WTC11 (cell line): ENCODE measurements at regions not wholly inside any gene's neighbourhood (a gene's known extent, or its start where the extent isn't known, plus 50 kb on each side); places are given as distances from the start of the nearest gene placed in this dataset.

Experiments used
- CREB1 ChIP-seq: sonication (generic); formaldehyde crosslinking; IDR thresholded peaks from 2 replicates; pipeline ENCODE4 v1.8.0; 2023; ENCODE audit warnings: mild to moderate bottlenecking, missing genetic modification reagents
- CREM ChIP-seq: sonication (generic); formaldehyde crosslinking; IDR thresholded peaks from 2 replicates; pipeline ENCODE4 v1.8.1; 2022; ENCODE audit warnings: mild to moderate bottlenecking, missing genetic modification reagents, moderate library complexity
- NFE2L1 ChIP-seq: sonication (generic); formaldehyde crosslinking; IDR thresholded peaks from 2 replicates; pipeline ENCODE4 v1.8.1; 2023; ENCODE audit warnings: missing genetic modification reagents
- NR1H2 ChIP-seq: sonication (generic); formaldehyde crosslinking; IDR thresholded peaks from 2 replicates; pipeline ENCODE4 v1.9.0; 2021; ENCODE audit warnings: mild to moderate bottlenecking, moderate library complexity, missing genetic modification reagents
- NR3C1 ChIP-seq: sonication (generic); formaldehyde crosslinking; conservative IDR thresholded peaks from 2 replicates; pipeline ENCODE4 v1.8.1; 2023; ENCODE audit warnings: low read depth, mild to moderate bottlenecking, missing genetic modification reagents
- SMAD3 ChIP-seq: sonication (generic); formaldehyde crosslinking; IDR thresholded peaks from 2 replicates; pipeline ENCODE4 v1.8.0; 2022; ENCODE audit warnings: missing genetic modification reagents, mild to moderate bottlenecking, borderline replicate concordance
- TCF7 ChIP-seq: sonication (generic); formaldehyde crosslinking; IDR thresholded peaks from 2 replicates; pipeline ENCODE4 v1.8.0; 2022; ENCODE audit warnings: mild to moderate bottlenecking, low read depth, missing genetic modification reagents, moderate library complexity
- TF ChIP-seq, protein P1 (sequence below): fragments of 200-600 bp; IDR thresholded peaks from 2 replicates; pipeline ENCODE4 v1.8.0; 2022; ENCODE audit warnings: antibody characterized with exemption
- TF ChIP-seq, protein P2 (sequence below): sonication (generic); formaldehyde crosslinking; IDR thresholded peaks from 2 replicates; pipeline ENCODE4 v1.8.1; 2022; ENCODE audit warnings: missing genetic modification reagents, borderline replicate concordance
- TF ChIP-seq, protein P3 (sequence below): sonication (generic); formaldehyde crosslinking; IDR thresholded peaks from 2 replicates; pipeline ENCODE4 v1.8.0; 2022; ENCODE audit warnings: mild to moderate bottlenecking, missing genetic modification reagents
- TF ChIP-seq, protein P4 (sequence below): sonication (generic); formaldehyde crosslinking; IDR thresholded peaks from 2 replicates; pipeline ENCODE4 v1.8.1; 2023; ENCODE audit warnings: mild to moderate bottlenecking, missing genetic modification reagents, moderate library complexity
- TF ChIP-seq, protein P5 (sequence below): sonication (generic); formaldehyde crosslinking; IDR thresholded peaks from 2 replicates; pipeline ENCODE4 v1.8.1; 2023; ENCODE audit warnings: mild to moderate bottlenecking, missing genetic modification reagents, borderline replicate concordance

DNA sequence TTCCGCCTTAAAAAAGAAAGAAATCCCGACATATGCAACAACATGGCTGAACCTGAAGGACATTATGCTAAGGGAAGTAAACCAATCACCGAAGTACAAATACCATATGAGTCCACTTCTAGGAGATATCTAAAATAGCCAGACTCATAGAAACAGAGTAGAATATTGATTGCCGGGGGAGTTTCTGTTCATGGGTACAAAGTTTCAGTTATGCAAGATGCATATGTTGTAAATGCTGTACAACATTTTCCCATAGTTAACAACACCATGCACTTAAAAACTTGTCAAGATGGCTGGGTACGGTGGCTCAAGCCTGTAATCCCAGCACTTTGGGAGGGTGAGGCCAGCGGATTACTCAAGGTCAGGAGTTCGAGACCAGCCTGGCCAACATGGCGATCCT, 251.5 kb upstream of the EEF2KMT start:
- TF ChIP-seq TCF7 (CRISPR knock-in tag), result no peak
- TF ChIP-seq, protein P1, sequence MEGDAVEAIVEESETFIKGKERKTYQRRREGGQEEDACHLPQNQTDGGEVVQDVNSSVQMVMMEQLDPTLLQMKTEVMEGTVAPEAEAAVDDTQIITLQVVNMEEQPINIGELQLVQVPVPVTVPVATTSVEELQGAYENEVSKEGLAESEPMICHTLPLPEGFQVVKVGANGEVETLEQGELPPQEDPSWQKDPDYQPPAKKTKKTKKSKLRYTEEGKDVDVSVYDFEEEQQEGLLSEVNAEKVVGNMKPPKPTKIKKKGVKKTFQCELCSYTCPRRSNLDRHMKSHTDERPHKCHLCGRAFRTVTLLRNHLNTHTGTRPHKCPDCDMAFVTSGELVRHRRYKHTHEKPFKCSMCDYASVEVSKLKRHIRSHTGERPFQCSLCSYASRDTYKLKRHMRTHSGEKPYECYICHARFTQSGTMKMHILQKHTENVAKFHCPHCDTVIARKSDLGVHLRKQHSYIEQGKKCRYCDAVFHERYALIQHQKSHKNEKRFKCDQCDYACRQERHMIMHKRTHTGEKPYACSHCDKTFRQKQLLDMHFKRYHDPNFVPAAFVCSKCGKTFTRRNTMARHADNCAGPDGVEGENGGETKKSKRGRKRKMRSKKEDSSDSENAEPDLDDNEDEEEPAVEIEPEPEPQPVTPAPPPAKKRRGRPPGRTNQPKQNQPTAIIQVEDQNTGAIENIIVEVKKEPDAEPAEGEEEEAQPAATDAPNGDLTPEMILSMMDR, result no peak
- TF ChIP-seq SMAD3 (CRISPR knock-in tag), result no peak
- TF ChIP-seq NR3C1, result no peak
- TF ChIP-seq NFE2L1 (CRISPR knock-in tag), result no peak
- TF ChIP-seq, protein P2, sequence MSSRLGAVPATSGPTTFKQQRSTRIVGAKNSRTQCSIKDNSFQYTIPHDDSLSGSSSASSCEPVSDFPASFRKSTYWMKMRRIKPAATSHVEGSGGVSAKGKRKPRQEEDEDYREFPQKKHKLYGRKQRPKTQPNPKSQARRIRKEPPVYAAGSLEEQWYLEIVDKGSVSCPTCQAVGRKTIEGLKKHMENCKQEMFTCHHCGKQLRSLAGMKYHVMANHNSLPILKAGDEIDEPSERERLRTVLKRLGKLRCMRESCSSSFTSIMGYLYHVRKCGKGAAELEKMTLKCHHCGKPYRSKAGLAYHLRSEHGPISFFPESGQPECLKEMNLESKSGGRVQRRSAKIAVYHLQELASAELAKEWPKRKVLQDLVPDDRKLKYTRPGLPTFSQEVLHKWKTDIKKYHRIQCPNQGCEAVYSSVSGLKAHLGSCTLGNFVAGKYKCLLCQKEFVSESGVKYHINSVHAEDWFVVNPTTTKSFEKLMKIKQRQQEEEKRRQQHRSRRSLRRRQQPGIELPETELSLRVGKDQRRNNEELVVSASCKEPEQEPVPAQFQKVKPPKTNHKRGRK (CRISPR knock-in tag), result no peak
- TF ChIP-seq, protein P3, sequence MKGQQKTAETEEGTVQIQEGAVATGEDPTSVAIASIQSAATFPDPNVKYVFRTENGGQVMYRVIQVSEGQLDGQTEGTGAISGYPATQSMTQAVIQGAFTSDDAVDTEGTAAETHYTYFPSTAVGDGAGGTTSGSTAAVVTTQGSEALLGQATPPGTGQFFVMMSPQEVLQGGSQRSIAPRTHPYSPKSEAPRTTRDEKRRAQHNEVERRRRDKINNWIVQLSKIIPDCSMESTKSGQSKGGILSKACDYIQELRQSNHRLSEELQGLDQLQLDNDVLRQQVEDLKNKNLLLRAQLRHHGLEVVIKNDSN (CRISPR knock-in tag), result no peak
- TF ChIP-seq CREB1 (CRISPR knock-in tag), result no peak
- no peak for TF ChIP-seq NR1H2 (CRISPR knock-in tag)
- no peak for TF ChIP-seq CREM (CRISPR knock-in tag)
- TF ChIP-seq, protein P4, sequence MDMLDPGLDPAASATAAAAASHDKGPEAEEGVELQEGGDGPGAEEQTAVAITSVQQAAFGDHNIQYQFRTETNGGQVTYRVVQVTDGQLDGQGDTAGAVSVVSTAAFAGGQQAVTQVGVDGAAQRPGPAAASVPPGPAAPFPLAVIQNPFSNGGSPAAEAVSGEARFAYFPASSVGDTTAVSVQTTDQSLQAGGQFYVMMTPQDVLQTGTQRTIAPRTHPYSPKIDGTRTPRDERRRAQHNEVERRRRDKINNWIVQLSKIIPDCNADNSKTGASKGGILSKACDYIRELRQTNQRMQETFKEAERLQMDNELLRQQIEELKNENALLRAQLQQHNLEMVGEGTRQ, result no peak
- TF ChIP-seq, protein P5, sequence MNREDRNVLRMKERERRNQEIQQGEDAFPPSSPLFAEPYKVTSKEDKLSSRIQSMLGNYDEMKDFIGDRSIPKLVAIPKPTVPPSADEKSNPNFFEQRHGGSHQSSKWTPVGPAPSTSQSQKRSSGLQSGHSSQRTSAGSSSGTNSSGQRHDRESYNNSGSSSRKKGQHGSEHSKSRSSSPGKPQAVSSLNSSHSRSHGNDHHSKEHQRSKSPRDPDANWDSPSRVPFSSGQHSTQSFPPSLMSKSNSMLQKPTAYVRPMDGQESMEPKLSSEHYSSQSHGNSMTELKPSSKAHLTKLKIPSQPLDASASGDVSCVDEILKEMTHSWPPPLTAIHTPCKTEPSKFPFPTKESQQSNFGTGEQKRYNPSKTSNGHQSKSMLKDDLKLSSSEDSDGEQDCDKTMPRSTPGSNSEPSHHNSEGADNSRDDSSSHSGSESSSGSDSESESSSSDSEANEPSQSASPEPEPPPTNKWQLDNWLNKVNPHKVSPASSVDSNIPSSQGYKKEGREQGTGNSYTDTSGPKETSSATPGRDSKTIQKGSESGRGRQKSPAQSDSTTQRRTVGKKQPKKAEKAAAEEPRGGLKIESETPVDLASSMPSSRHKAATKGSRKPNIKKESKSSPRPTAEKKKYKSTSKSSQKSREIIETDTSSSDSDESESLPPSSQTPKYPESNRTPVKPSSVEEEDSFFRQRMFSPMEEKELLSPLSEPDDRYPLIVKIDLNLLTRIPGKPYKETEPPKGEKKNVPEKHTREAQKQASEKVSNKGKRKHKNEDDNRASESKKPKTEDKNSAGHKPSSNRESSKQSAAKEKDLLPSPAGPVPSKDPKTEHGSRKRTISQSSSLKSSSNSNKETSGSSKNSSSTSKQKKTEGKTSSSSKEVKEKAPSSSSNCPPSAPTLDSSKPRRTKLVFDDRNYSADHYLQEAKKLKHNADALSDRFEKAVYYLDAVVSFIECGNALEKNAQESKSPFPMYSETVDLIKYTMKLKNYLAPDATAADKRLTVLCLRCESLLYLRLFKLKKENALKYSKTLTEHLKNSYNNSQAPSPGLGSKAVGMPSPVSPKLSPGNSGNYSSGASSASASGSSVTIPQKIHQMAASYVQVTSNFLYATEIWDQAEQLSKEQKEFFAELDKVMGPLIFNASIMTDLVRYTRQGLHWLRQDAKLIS, result no peak
